22Rv1 (cell line): ENCODE measurements at regions not wholly inside any gene's neighbourhood (a gene's known extent, or its start where the extent isn't known, plus 50 kb on each side); places are given as distances from the start of the nearest gene placed in this dataset.

Source experiments
- H3K27ac ChIP-seq: fragments of 450-650 bp; 2 replicates; pipeline ENCODE4 v1.5.1; 2017
- ZFX ChIP-seq: fragments of 450-650 bp; IDR thresholded peaks from 2 replicates; pipeline ENCODE4 v1.6.1; 2017; ENCODE audit warnings: antibody characterized with exemption, borderline replicate concordance
- TF ChIP-seq, protein P1 (sequence below): fragments of 450-650 bp; IDR thresholded peaks from 2 replicates; pipeline ENCODE4 v1.5.1; 2017; ENCODE audit warnings: mild to moderate bottlenecking

- H3K27ac ChIP-seq, result no peak overlapping the region
These were observed 56.4 kb upstream of the CISTR start for GRCh38 chr12:53808023-53808705.

GRCh38 chr12:53809005-53809404 is 57.2 kb upstream of the CISTR start:
- TF ChIP-seq ZFX, result no peak
- TF ChIP-seq, protein P1, sequence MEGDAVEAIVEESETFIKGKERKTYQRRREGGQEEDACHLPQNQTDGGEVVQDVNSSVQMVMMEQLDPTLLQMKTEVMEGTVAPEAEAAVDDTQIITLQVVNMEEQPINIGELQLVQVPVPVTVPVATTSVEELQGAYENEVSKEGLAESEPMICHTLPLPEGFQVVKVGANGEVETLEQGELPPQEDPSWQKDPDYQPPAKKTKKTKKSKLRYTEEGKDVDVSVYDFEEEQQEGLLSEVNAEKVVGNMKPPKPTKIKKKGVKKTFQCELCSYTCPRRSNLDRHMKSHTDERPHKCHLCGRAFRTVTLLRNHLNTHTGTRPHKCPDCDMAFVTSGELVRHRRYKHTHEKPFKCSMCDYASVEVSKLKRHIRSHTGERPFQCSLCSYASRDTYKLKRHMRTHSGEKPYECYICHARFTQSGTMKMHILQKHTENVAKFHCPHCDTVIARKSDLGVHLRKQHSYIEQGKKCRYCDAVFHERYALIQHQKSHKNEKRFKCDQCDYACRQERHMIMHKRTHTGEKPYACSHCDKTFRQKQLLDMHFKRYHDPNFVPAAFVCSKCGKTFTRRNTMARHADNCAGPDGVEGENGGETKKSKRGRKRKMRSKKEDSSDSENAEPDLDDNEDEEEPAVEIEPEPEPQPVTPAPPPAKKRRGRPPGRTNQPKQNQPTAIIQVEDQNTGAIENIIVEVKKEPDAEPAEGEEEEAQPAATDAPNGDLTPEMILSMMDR, result no peak
- no peak overlapping the region for H3K27ac ChIP-seq

More at GRCh38 chr12:53808023-53808705, 56.4 kb upstream of the CISTR start:
- TF ChIP-seq, protein P1, result no peak
- TF ChIP-seq ZFX, result no peak

DNA sequence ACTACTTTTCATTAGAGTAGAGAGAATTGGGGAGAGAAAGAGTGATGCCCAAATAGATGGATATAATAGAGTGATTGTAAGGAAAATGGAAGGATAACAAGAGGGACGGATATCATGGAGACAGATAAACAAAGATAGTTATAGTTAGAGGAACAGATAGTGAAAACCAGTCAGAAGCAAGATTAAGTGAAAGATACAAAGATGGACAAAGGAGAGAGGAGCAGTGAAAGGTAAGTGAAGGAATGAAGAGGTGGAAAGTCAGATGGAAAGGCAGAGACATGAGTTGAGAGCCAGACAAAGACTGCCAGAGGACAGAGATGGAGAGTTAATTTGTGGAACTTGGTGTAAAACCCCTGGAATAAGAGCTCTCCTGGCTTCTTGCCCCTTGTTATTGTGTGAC is 59.2 kb upstream of the CISTR start:
- no peak overlapping the region for H3K27ac ChIP-seq
- TF ChIP-seq, protein P1, result no peak
- no peak for TF ChIP-seq ZFX

GRCh38 chr12:53811606-53812005 is 59.8 kb upstream of the CISTR start:
- no peak for TF ChIP-seq ZFX
- TF ChIP-seq, protein P1, result no peak
- no peak overlapping the region for H3K27ac ChIP-seq

DNA sequence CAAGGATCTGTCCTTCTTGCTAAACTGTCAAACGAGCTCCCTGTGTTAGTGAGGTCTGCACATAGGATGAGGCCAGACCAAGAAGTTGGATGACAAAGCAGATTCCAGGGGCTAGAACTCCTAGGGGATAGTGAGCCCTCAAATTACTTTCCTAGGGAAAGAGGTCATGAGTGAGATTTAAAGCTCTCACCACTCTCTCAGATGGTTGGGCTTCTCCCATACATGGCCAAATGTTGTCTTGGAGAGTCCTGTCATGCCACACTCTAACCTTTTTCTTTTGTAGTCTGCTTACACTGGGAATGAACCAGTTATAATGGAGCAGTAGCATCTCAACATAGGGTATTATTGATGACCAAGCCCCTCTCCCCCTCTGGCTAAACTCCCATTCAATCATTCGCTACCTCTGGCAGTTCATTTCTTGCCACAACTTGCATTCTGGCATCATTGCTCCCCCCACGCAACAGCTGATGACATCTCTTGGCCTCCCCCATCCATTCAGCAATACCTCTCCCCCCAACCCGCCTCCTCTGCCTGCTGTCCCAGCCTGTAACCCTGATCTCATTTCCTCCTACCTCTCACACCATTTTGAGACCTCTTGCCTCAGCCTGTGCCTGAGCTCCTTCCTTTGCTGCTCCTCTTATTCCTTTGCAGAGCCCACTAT is 64.7 kb upstream of the CISTR start:
- H3K27ac ChIP-seq, result no peak overlapping the region
- no peak for TF ChIP-seq ZFX
- TF ChIP-seq, protein P1, result no peak

DNA sequence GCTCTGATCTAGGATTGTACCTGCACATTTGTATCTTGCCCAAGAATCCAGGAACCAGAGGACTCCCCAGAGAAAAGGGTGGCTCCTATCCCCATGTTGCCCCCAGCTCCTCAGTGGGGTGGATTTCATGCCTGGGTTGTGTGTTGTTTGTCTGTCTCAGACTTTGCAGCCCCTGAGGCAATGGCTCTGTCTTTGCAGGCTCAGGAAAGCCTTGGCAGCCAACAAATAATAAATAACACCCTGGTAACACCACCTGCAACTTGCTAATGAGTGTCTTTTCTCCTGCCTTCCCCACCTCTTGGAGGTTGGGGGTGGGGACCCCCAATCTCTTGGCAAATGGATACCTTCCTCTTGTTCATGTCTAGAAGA is 65.2 kb upstream of the CISTR start:
- TF ChIP-seq ZFX, result no peak
- TF ChIP-seq, protein P1, result no peak
- H3K27ac ChIP-seq, result no peak overlapping the region

DNA sequence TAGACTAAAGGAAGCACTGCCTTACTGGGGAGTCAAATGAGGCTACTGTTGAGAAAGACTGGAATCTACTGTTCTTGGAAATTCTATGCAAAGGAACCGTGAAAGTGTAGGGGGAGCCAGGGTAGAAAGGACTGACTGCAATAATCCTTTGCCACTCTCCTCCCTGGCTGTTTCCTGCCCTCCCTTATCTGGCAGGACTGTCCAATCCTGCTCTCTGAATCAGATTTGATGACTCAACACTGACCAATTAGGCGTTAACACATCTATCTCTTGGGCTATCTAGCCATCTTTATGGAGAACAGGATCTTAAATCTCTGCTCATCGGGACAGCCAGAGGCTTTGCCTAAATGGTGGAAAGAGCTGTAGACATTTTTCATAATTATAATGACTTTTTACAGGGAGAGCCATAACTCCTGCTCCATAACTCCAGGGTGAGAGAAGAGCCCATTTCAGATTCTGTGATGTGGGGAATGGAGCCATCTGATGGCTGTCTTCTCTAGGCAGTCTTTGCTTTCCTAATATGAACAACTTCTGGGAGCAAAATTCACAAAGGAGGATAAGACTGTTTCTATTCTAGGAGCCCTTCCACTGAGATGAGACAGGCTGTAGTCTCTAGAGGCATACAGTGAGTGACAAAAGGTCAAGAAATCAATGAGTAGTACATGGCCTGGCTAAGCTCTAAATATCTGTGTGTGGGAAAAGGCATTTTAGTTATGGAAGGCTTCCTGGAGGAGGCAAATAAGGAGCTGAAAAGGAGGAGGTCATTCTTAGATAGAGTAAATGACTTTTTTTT is 68.9 kb upstream of the CISTR start:
- H3K27ac ChIP-seq, result peak overlapping the region; percentile 68
- TF ChIP-seq, protein P1, result no peak
- no peak for TF ChIP-seq ZFX
